NT2/D1 (cell line): ENCODE measurements at regions not wholly inside any gene's neighbourhood (a gene's known extent, or its start where the extent isn't known, plus 50 kb on each side); places are given as distances from the start of the nearest gene placed in this dataset.
"Not testable (repeated sequence)": the region's sequence is repeated elsewhere in the genome, so short reads cannot be mapped to it uniquely, and the experiment has no call there.

ENCODE experiments used
- YY1 ChIP-seq: IDR thresholded peaks from 2 replicates; pipeline ENCODE4 v1.6.1; 2011; ENCODE audit not compliant: insufficient read length, insufficient read depth
- ZNF274 ChIP-seq: IDR thresholded peaks from 2 replicates; pipeline ENCODE4 v1.6.1; 2011; ENCODE audit warnings: mild to moderate bottlenecking, low read depth, low read length

- TF ChIP-seq ZNF274, YY1: not testable (repeated sequence)
These were observed 79.8 kb upstream of the MLN start for GRCh38 chr6:33883621-33884020.
